H1 (cell line): ENCODE measurements at regions not wholly inside any gene's neighbourhood (a gene's known extent, or its start where the extent isn't known, plus 50 kb on each side); places are given as distances from the start of the nearest gene placed in this dataset.

Experiments
- CTCF ChIA-PET: fragments of 300-600 bp; sonication (Branson Sonifier 250); formaldehyde crosslinking; loops from one replicate; lab custom pipeline; 2021; ENCODE audit not compliant: partially characterized antibody; lab: Charles Lee
- POLR2A ChIA-PET: fragments of 300-600 bp; sonication (Branson Sonifier 250); formaldehyde crosslinking; loops from one replicate; lab custom pipeline; 2021; ENCODE audit warnings: inconsistent platforms; ENCODE audit not compliant: partially characterized antibody; lab: Charles Lee
- DNase-seq, 2 experiments: peaks; one replicate each; pipeline versions ENCODE4 v3.0.0 to v3.0.0-alpha.2; 2010 to 2022; ENCODE audit warnings: low spot score in 2 of 2, low read depth in 1 of 2, mixed read lengths in 1 of 2
- FAIRE-seq: peaks from 2 replicates; lab custom pipeline; 2011; peaks lifted over from hg19 to GRCh38; lab: Jason Lieb, UNC
- H2AFZ ChIP-seq: 2 replicates; pipeline ENCODE4 v1.8.1; 2012; ENCODE audit warnings: low read length, inconsistent platforms
- H2AK5ac ChIP-seq: 2 replicates; pipeline ENCODE4 v1.6.1; 2013; ENCODE audit warnings: low read depth, low read length
- H2BK120ac ChIP-seq: replicated peaks from 2 replicates; pipeline ENCODE3; 2013; ENCODE audit warnings: low read depth, low read length, inconsistent platforms
- H2BK12ac ChIP-seq: 2 replicates; pipeline ENCODE4 v1.6.1; 2013; ENCODE audit warnings: low read depth, low read length
- H2BK15ac ChIP-seq: 2 replicates; pipeline ENCODE4 v1.6.1; 2013; ENCODE audit warnings: low read length
- H2BK20ac ChIP-seq: 2 replicates; pipeline ENCODE4 v1.6.1; 2013; ENCODE audit warnings: low read length
- H2BK5ac ChIP-seq: 2 replicates; pipeline ENCODE4 v1.6.1; 2013; ENCODE audit warnings: low read depth, low read length
- H3K14ac ChIP-seq: 2 replicates; pipeline ENCODE4 v1.6.1; 2013; ENCODE audit warnings: inconsistent platforms; ENCODE audit not compliant: insufficient read length
- H3K18ac ChIP-seq: 2 replicates; pipeline ENCODE4 v1.6.1; 2013; ENCODE audit warnings: low read length; ENCODE audit errors: extremely low read depth
- H3K23ac ChIP-seq: 2 replicates; pipeline ENCODE4 v1.6.1; 2013; ENCODE audit warnings: inconsistent platforms; ENCODE audit not compliant: insufficient read length
- H3K23me2 ChIP-seq: 2 replicates; pipeline ENCODE4 v1.6.1; 2013; ENCODE audit warnings: low read depth, low read length
- H3K27ac ChIP-seq: 2 replicates; pipeline ENCODE4 v1.6.1; 2011; ENCODE audit warnings: low read depth, low read length, inconsistent platforms
- H3K27me3 ChIP-seq, 4 experiments: replicated peaks in 1 of 4; 1 replicate in 1 of 4; 2 replicates in 3 of 4; pipeline versions ENCODE4 v1.6.1 to v1.8.1; 2011 to 2013; ENCODE audit warnings: low read length in 3 of 4, mild to moderate bottlenecking in 3 of 4, inconsistent platforms in 2 of 4, mixed read lengths in 2 of 4, moderate library complexity in 1 of 4; ENCODE audit not compliant: control insufficient read depth in 3 of 4, insufficient read depth in 3 of 4; ENCODE audit errors: extremely low read depth in 1 of 4
- H3K36me3 ChIP-seq, 4 experiments: 2 replicates each; pipeline versions ENCODE4 v1.6.1 to v1.8.1; 2011 to 2013; ENCODE audit warnings: mild to moderate bottlenecking in 4 of 4, low read length in 3 of 4, moderate library complexity in 2 of 4, control low read depth in 1 of 4, inconsistent platforms in 1 of 4; ENCODE audit not compliant: insufficient read depth in 4 of 4, control insufficient read depth in 2 of 4
- H3K4ac ChIP-seq: replicated peaks from 2 replicates; pipeline ENCODE3; 2013; ENCODE audit warnings: low read length, low read depth, mixed read lengths, inconsistent platforms; ENCODE audit not compliant: insufficient read length
- H3K4me1 ChIP-seq, 4 experiments: replicated peaks in 1 of 4; 1 replicate in 1 of 4; 2 replicates in 3 of 4; pipeline versions ENCODE4 v1.6.1 to v1.8.1; 2011 to 2013; ENCODE audit warnings: low read length in 3 of 4, inconsistent platforms in 2 of 4, mixed read lengths in 1 of 4; ENCODE audit not compliant: insufficient read depth in 4 of 4, control insufficient read depth in 3 of 4
- H3K4me2 ChIP-seq, 2 experiments: 2 replicates each; pipeline versions ENCODE4 v1.6.1 to v1.8.1; 2011 to 2013; ENCODE audit warnings: low read depth in 2 of 2, low read length in 2 of 2, control low read depth in 1 of 2, inconsistent platforms in 1 of 2, mild to moderate bottlenecking in 1 of 2; ENCODE audit not compliant: insufficient read depth in 1 of 2
- H3K4me3 ChIP-seq, 4 experiments: fragments of 200-600, 300-600 bp in 1 of 4; sonication (generic), shearing (Covaris generic), sonication (Bioruptor Twin) in 1 of 4; 2 replicates each; pipeline versions ENCODE4 v1.5.1 to v1.8.1; 2011 to 2016; ENCODE audit warnings: low read length in 4 of 4, low read depth in 3 of 4, control low read depth in 2 of 4, inconsistent platforms in 2 of 4, mild to moderate bottlenecking in 2 of 4, mixed read lengths in 1 of 4, moderate library complexity in 1 of 4; ENCODE audit not compliant: insufficient read depth in 2 of 4; ENCODE audit errors: extremely low read depth in 1 of 4
- H3K56ac ChIP-seq: replicated peaks from 2 replicates; pipeline ENCODE3; 2013; ENCODE audit warnings: low read depth, mild to moderate bottlenecking, mixed read lengths, low read length, inconsistent platforms; ENCODE audit not compliant: insufficient read length
- H3K79me1 ChIP-seq: 2 replicates; pipeline ENCODE4 v1.6.1; 2013; ENCODE audit warnings: low read depth, low read length, control low read depth
- H3K79me2 ChIP-seq, 2 experiments: 2 replicates each; pipeline versions ENCODE4 v1.6.1 to v1.8.1; 2012 to 2013; ENCODE audit warnings: low read length in 2 of 2, mild to moderate bottlenecking in 2 of 2, inconsistent platforms in 1 of 2; ENCODE audit not compliant: insufficient read depth in 2 of 2, control insufficient read depth in 1 of 2
- H3K9ac ChIP-seq, 4 experiments: replicated peaks in 1 of 4; 1 replicate in 1 of 4; 2 replicates in 3 of 4; pipeline versions ENCODE4 v1.6.1 to v1.8.1; 2011 to 2013; ENCODE audit warnings: low read depth in 3 of 4, low read length in 3 of 4, control low read depth in 2 of 4, mild to moderate bottlenecking in 2 of 4, moderate library complexity in 2 of 4, inconsistent platforms in 1 of 4; ENCODE audit errors: extremely low read depth in 1 of 4
- H3K9me3 ChIP-seq, 2 experiments: 2 replicates each; pipeline versions ENCODE4 v1.6.1 to v1.8.1; 2012 to 2013; ENCODE audit warnings: mild to moderate bottlenecking in 2 of 2, moderate library complexity in 2 of 2, control low read depth in 1 of 2, inconsistent platforms in 1 of 2, low read depth in 1 of 2, low read length in 1 of 2, mixed read lengths in 1 of 2; ENCODE audit not compliant: insufficient read depth in 2 of 2
- H4K20me1 ChIP-seq, 2 experiments: replicated peaks in 1 of 2; 2 replicates each; pipeline versions ENCODE3 to v1.8.1; 2011 to 2013; ENCODE audit warnings: inconsistent platforms in 2 of 2, low read length in 2 of 2, mild to moderate bottlenecking in 1 of 2; ENCODE audit not compliant: insufficient read depth in 2 of 2, control insufficient read depth in 1 of 2
- H4K5ac ChIP-seq: 2 replicates; pipeline ENCODE4 v1.6.1; 2013; ENCODE audit warnings: low read length, low read depth, mixed read lengths, inconsistent platforms; ENCODE audit not compliant: insufficient read length
- H4K8ac ChIP-seq: 2 replicates; pipeline ENCODE4 v1.8.0; 2013; ENCODE audit warnings: mild to moderate bottlenecking, moderate library complexity, low read length, inconsistent platforms; ENCODE audit not compliant: insufficient read depth; ENCODE audit errors: extremely low read depth
- H4K91ac ChIP-seq: replicated peaks from 2 replicates; pipeline ENCODE3; 2013; ENCODE audit warnings: low read length, mixed read lengths, inconsistent platforms; ENCODE audit not compliant: insufficient read length
- ATF3 ChIP-seq: IDR thresholded peaks from 2 replicates; pipeline ENCODE4 v1.6.1; 2011; ENCODE audit warnings: low read depth, mild to moderate bottlenecking, low read length; ENCODE audit not compliant: insufficient read depth
- FOSL1 ChIP-seq: IDR thresholded peaks from 2 replicates; pipeline ENCODE4 v1.6.1; 2011; ENCODE audit warnings: mild to moderate bottlenecking, low read depth, low read length, moderate library complexity; ENCODE audit not compliant: insufficient read depth
- RAD21 ChIP-seq, 2 experiments: IDR thresholded peaks in 1 of 2; conservative IDR thresholded peaks in 1 of 2; 2 replicates each; pipeline ENCODE4 v1.6.1; 2011; ENCODE audit warnings: low read depth in 2 of 2, low read length in 2 of 2, improper control_type of control experiment in 1 of 2, inconsistent platforms in 1 of 2, mild to moderate bottlenecking in 1 of 2, moderate library complexity in 1 of 2
- WGBS, 2 experiments: shearing (Covaris generic) in 1 of 2; methylation state at CpG; one replicate each; pipeline versions ENCODE4 v1.1.6 to v1.1.7; 2013 to 2015; ENCODE audit warnings: low lambda C conversion rate in 2 of 2, mixed read lengths in 2 of 2, inconsistent platforms in 1 of 2, low coverage in 1 of 2, missing lambda C conversion rate in 1 of 2; ENCODE audit not compliant: insufficient replicate concordance in 2 of 2, insufficient coverage in 1 of 2, insufficient read length in 1 of 2; ENCODE audit errors: extremely low coverage in 1 of 2, missing lambda C conversion rate in 1 of 2; 5-methylcytosine and 5-hydroxymethylcytosine counted together

GRCh38 chr6:37116326-37116725 lies 53.6 kb upstream of the PIM1 start:
- Histone ChIP-seq H3K4ac (no peak overlapping the region), H3K27me3 (no peaks in the 10 kb centered on the region), H4K91ac (no peak overlapping the region), H2AFZ (no peak overlapping the region), H2BK15ac (no peak overlapping the region), H3K56ac (no peak overlapping the region), H3K4me2 (no peak overlapping the region), H2AK5ac (no peak overlapping the region), H3K9ac (no peak overlapping the region), H3K4me3 (no peak overlapping the region), H3K23ac (no peak overlapping the region), H3K9me3 (no peaks in the 10 kb centered on the region), H2BK5ac (no peak overlapping the region), H2BK20ac (no peak overlapping the region), H2BK12ac (no peak overlapping the region), H3K23me2 (no peaks in the 10 kb centered on the region), H3K14ac (no peak overlapping the region), H2BK120ac (no peak overlapping the region), H3K79me2 (peaks cover 0 to 6% of the 10 kb centered on the region in 2 experiments; a peak in 1 of 4 replicates), H4K5ac (no peak overlapping the region), H3K79me1 (peaks cover 2% of the 10 kb centered on the region; the same call in 1 of the 2 replicates), H3K27ac (no peak overlapping the region), H4K8ac (no peak overlapping the region), H3K36me3 (peaks cover 0 to 46% (median 2%) of the 10 kb centered on the region in 4 experiments; a peak in 5 of 8 replicates), H3K4me1 (no peaks in the 10 kb centered on the region; a peak in 2 of 7 replicates), H3K18ac (no peak overlapping the region), H4K20me1 (peaks cover 0 to 4% of the 10 kb centered on the region in 2 experiments)
- FAIRE-seq (no peak), DNase-seq (no peak)
- TF ChIP-seq RAD21 (IDR thresholded peaks at IDR 0.05 in 1 of 2, conservative IDR thresholded peaks at IDR 0.05 in 1 of 2; ENCODE audit: low read depth in 2 of 2, low read length in 2 of 2): no peak
- no peak for TF ChIP-seq ATF3
- TF ChIP-seq FOSL1: no peak
- ChIA-PET CTCF (no interaction called here), POLR2A (interaction anchor here (0.7 to 39.1 kb wide), 6 partner anchors 9 to 53 kb away, joined by 3 to 1024 read pairs (median 30); partner anchors contain the start of gene PIM1)
- 96% methylated on average over 2 of the region's 2 CpGs; no CpG with 5 or more reads in 1 of the 2 experiments for WGBS, 2 experiments
